WTC11 (cell line): ENCODE measurements at regions not wholly inside any gene's neighbourhood (a gene's known extent, or its start where the extent isn't known, plus 50 kb on each side); places are given as distances from the start of the nearest gene placed in this dataset.
"Not testable (repeated sequence)": the region's sequence is repeated elsewhere in the genome, so short reads cannot be mapped to it uniquely, and the experiment has no call there.

Experiments
- ATAC-seq: fragments of 200-7000 bp; cut with Tn5 transposase; 2 replicates; pipeline ENCODE4 v1.10.0; 2021; ENCODE audit warnings: mild to moderate bottlenecking, moderate library complexity
- CTCF ChIA-PET: fragments of 300-600 bp; sonication (Branson Sonifier 250); formaldehyde crosslinking; loops from one replicate; lab custom pipeline; 2021; ENCODE audit warnings: antibody characterized with exemption; lab: Charles Lee
- POLR2A ChIA-PET: fragments of 350-600 bp; sonication (Branson Sonifier 250); formaldehyde crosslinking; loops from one replicate; lab custom pipeline; 2021; ENCODE audit warnings: antibody characterized with exemption; lab: Charles Lee
- DNase-seq: peaks from one replicate; pipeline ENCODE4 v3.0.0; 2021; ENCODE audit warnings: low spot score
- H3K27ac Mint-ChIP-seq: 2 replicates; pipeline ENCODE4 v1.8.0; 2021; ENCODE audit warnings: mixed read lengths
- H3K27me3 Mint-ChIP-seq: 2 replicates; pipeline ENCODE4 v1.8.0; 2021; ENCODE audit warnings: low read depth, mild to moderate bottlenecking, moderate library complexity, mixed read lengths
- H3K36me3 Mint-ChIP-seq: 2 replicates; pipeline ENCODE4 v1.8.0; 2021; ENCODE audit warnings: mixed read lengths
- H3K4me1 Mint-ChIP-seq: 2 replicates; pipeline ENCODE4 v1.8.0; 2022; ENCODE audit warnings: mixed read lengths
- H3K4me3 Mint-ChIP-seq: 2 replicates; pipeline ENCODE4 v1.8.0; 2021; ENCODE audit warnings: mild to moderate bottlenecking, moderate library complexity, mixed read lengths
- H3K9me3 Mint-ChIP-seq: 2 replicates; pipeline ENCODE4 v1.8.0; 2021; ENCODE audit warnings: mixed read lengths
- AFF4 ChIP-seq: sonication (generic); formaldehyde crosslinking; IDR thresholded peaks from 2 replicates; pipeline ENCODE4 v1.8.1; 2023; ENCODE audit warnings: mild to moderate bottlenecking, missing genetic modification reagents, borderline replicate concordance
- AR ChIP-seq: fragments of 250-450 bp; sonication (Bioruptor Pico); IDR thresholded peaks from 2 replicates; pipeline ENCODE4 v1.9.0; 2021; ENCODE audit warnings: mild to moderate bottlenecking
- ATF1 ChIP-seq: sonication (generic); formaldehyde crosslinking; IDR thresholded peaks from 2 replicates; pipeline ENCODE4 v1.8.1; 2023; ENCODE audit warnings: mild to moderate bottlenecking, moderate library complexity, missing genetic modification reagents
- CBFB ChIP-seq: sonication (generic); formaldehyde crosslinking; IDR thresholded peaks from 2 replicates; pipeline ENCODE4 v1.8.1; 2022; ENCODE audit warnings: mild to moderate bottlenecking, low read depth, missing genetic modification reagents
- E2F4 ChIP-seq: sonication (generic); formaldehyde crosslinking; IDR thresholded peaks from 2 replicates; pipeline ENCODE4 v1.8.1; 2022; ENCODE audit warnings: low read depth, mild to moderate bottlenecking, moderate library complexity, missing genetic modification reagents, borderline replicate concordance
- ETV6 ChIP-seq: sonication (generic); formaldehyde crosslinking; IDR thresholded peaks from 2 replicates; pipeline ENCODE4 v1.8.1; 2022; ENCODE audit warnings: mild to moderate bottlenecking, missing genetic modification reagents
- HMGA2 ChIP-seq: fragments of 250-450 bp; sonication (Bioruptor Pico); IDR thresholded peaks from 2 replicates; pipeline ENCODE4 v1.4.0; 2021; ENCODE audit warnings: mild to moderate bottlenecking, moderate library complexity
- JUN ChIP-seq: sonication (generic); formaldehyde crosslinking; IDR thresholded peaks from 2 replicates; pipeline ENCODE4 v1.8.0; 2023; ENCODE audit warnings: mild to moderate bottlenecking, missing genetic modification reagents
- MLX ChIP-seq: sonication (generic); formaldehyde crosslinking; IDR thresholded peaks from 2 replicates; pipeline ENCODE4 v1.8.1; 2023; ENCODE audit warnings: mild to moderate bottlenecking, missing genetic modification reagents, moderate library complexity
- MXD4 ChIP-seq: fragments of 250-450 bp; sonication (Bioruptor Pico); IDR thresholded peaks from 2 replicates; pipeline ENCODE4 v1.8.0; 2021; ENCODE audit warnings: mild to moderate bottlenecking, moderate library complexity, borderline replicate concordance
- MYBL2 ChIP-seq: sonication (generic); formaldehyde crosslinking; IDR thresholded peaks from 2 replicates; pipeline ENCODE4 v1.8.1; 2023; ENCODE audit warnings: mild to moderate bottlenecking, moderate library complexity, missing genetic modification reagents
- NFE2L1 ChIP-seq: sonication (generic); formaldehyde crosslinking; IDR thresholded peaks from 2 replicates; pipeline ENCODE4 v1.8.1; 2023; ENCODE audit warnings: missing genetic modification reagents
- SMAD4 ChIP-seq: sonication (generic); formaldehyde crosslinking; IDR thresholded peaks from 2 replicates; pipeline ENCODE4 v1.8.0; 2022; ENCODE audit warnings: mild to moderate bottlenecking, missing genetic modification reagents
- TEAD1 ChIP-seq: sonication (generic); formaldehyde crosslinking; IDR thresholded peaks from 2 replicates; pipeline ENCODE4 v1.8.0; 2022; ENCODE audit warnings: mild to moderate bottlenecking, missing genetic modification reagents
- USF2 ChIP-seq: sonication (generic); formaldehyde crosslinking; IDR thresholded peaks from 2 replicates; pipeline ENCODE4 v1.8.1; 2023; ENCODE audit warnings: mild to moderate bottlenecking, missing genetic modification reagents, moderate library complexity
- ZMAT4 ChIP-seq: fragments of 250-450 bp; sonication (Bioruptor Pico); IDR thresholded peaks from 2 replicates; pipeline ENCODE4 v1.9.0; 2021; ENCODE audit warnings: mild to moderate bottlenecking
- ZNF232 ChIP-seq: sonication (generic); formaldehyde crosslinking; IDR thresholded peaks from 2 replicates; pipeline ENCODE4 v1.8.0; 2022; ENCODE audit warnings: mild to moderate bottlenecking, missing genetic modification reagents
- ZNF532 ChIP-seq: fragments of 250-450 bp; sonication (Bioruptor Pico); IDR thresholded peaks from 2 replicates; pipeline ENCODE4 v1.9.0; 2021; ENCODE audit warnings: mild to moderate bottlenecking, borderline replicate concordance
- ZSCAN18 ChIP-seq: fragments of 250-450 bp; sonication (Bioruptor Pico); IDR thresholded peaks from 2 replicates; pipeline ENCODE4 v2.1.2; 2022; ENCODE audit warnings: mild to moderate bottlenecking, moderate library complexity

GRCh38 chr1:195849180-195849579 is 759.1 kb downstream of the KCNT2 start (continued):
- no peak for TF ChIP-seq USF2
- no peak for TF ChIP-seq MXD4 (CRISPR knock-in tag)
- TF ChIP-seq ETV6: no peak
- TF ChIP-seq ZNF232 (CRISPR knock-in tag): no peak
- no peak for TF ChIP-seq ZNF532
- TF ChIP-seq E2F4 (CRISPR knock-in tag): no peak
- no peak for TF ChIP-seq ATF1 (CRISPR knock-in tag)
- TF ChIP-seq ZSCAN18 (CRISPR knock-in tag): no peak
- no peak for TF ChIP-seq SMAD4
- no peak for TF ChIP-seq MYBL2 (CRISPR knock-in tag)
- no peak for TF ChIP-seq HMGA2 (CRISPR knock-in tag)
- TF ChIP-seq JUN: no peak
- TF ChIP-seq MLX: no peak

GRCh38 chr1:195847957-195848875 is 760.0 kb downstream of the KCNT2 start:
- CTCF ChIA-PET: interaction anchor here (0.9 kb wide), 1 partner anchor 92 kb away, joined by 3 read pairs; no protein-coding TSS in a partner anchor
- H3K36me3 Mint-ChIP-seq, POLR2A ChIA-PET, H3K27me3 Mint-ChIP-seq: not testable (repeated sequence)
- Mint-ChIP-seq H3K9me3 (peaks cover 14% of the 10 kb centered on the region), H3K4me3 (peak overlapping the region; percentile 85), H3K27ac (peak overlapping the region; percentile 100), H3K4me1 (peaks cover 73% of the 10 kb centered on the region)
- peak; percentile 77 for ATAC-seq
- peak; percentile 77 for DNase-seq
- TF ChIP-seq AFF4 (CRISPR knock-in tag) (peak; percentile 87; the same call in 1 of the 2 replicates), TEAD1 (CRISPR knock-in tag) (peak; percentile 83; the same call in 1 of the 2 replicates), CBFB (CRISPR knock-in tag) (peak; percentile 51; the same call in 1 of the 2 replicates), ZMAT4 (CRISPR knock-in tag) (0 out of 2 replicates have a peak, but pooled peaks have one; percentile 82), AR (0 out of 2 replicates have a peak, but pooled peaks have one; percentile 22), ETV6 (peak; percentile 9; the same call in 1 of the 2 replicates), NFE2L1 (CRISPR knock-in tag) (peak; percentile 82)
